ENCODE measurements at regions not wholly inside any gene's neighbourhood (a gene's known extent, or its start where the extent isn't known, plus 50 kb on each side); places are given as distances from the start of the nearest gene placed in this dataset.

GRCh38 chr2:152875701-152876695, 157.6 kb downstream of the ARL6IP6 start:
- peak in 1 of 2 donors; percentile 9 for TF ChIP-seq POLR2AphosphoS5 (IDR thresholded peaks at IDR 0.05)
- TF ChIP-seq POLR2A (IDR thresholded peaks at IDR 0.05) = no peak
- TF ChIP-seq CTCF (IDR thresholded peaks at IDR 0.05) = no peak
- no peak for TF ChIP-seq EP300 (IDR thresholded peaks at IDR 0.05)
